ENCODE measurements at regions not wholly inside any gene's neighbourhood (a gene's known extent, or its start where the extent isn't known, plus 50 kb on each side); places are given as distances from the start of the nearest gene placed in this dataset.

DNA sequence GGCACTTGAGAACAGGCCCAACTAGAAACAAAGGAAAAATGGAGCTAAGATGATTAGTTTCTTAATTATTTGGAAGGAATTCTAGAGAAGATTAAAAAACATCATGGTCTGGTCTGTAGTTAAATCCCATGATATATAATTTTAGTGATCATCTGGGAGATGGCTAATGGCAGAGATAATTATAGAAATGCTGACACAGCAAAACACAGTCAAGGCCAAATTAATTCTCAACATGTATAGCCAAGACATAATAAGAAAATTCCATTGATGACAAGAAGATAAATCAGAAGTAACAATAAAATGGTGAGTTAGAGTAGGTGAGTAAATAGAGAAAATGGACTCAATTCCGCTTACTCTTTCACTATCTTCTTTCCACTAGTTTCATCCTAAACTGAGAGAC lies 59.2 kb upstream of the ITGA4 start:
- Mint-ChIP-seq H3K27ac (ENCODE audit: low read depth) (no peak overlapping the region), H3K4me3 (no peak overlapping the region), H3K9me3 (no peaks in the 10 kb centered on the region), H3K27me3 (no peaks in the 10 kb centered on the region), H3K36me3 (ENCODE audit: insufficient read depth) (peaks cover 18% of the 10 kb centered on the region), H3K4me1 (peaks cover 27% of the 10 kb centered on the region)
- DNase-seq (ENCODE audit: low spot score in 2 of 2) (no peak), ATAC-seq (replicated peaks; ENCODE audit: extremely low read depth, poor library complexity, severe bottlenecking) (no peak)

GRCh38 chr2:181399027-181399426 lies 58.2 kb upstream of the ITGA4 start:
- DNase-seq (ENCODE audit: low spot score in 2 of 2) (no peak), ATAC-seq (replicated peaks; ENCODE audit: extremely low read depth, poor library complexity, severe bottlenecking) (no peak)
- Mint-ChIP-seq H3K27ac (ENCODE audit: low read depth) (no peak overlapping the region), H3K4me3 (no peak overlapping the region), H3K4me1 (peaks cover 21% of the 10 kb centered on the region), H3K9me3 (no peaks in the 10 kb centered on the region), H3K27me3 (no peaks in the 10 kb centered on the region), H3K36me3 (ENCODE audit: insufficient read depth) (peaks cover 11% of the 10 kb centered on the region)

- no peaks in the 10 kb centered on the region for H3K27me3 Mint-ChIP-seq
- peaks cover 4% of the 10 kb centered on the region for H3K36me3 Mint-ChIP-seq (ENCODE audit: insufficient read depth)
- H3K27ac Mint-ChIP-seq (ENCODE audit: low read depth) = no peak overlapping the region
- H3K9me3 Mint-ChIP-seq = no peaks in the 10 kb centered on the region
- ATAC-seq (replicated peaks; ENCODE audit: extremely low read depth, poor library complexity, severe bottlenecking) (no peak), DNase-seq (ENCODE audit: low spot score in 2 of 2) (no peak)
- H3K4me1 Mint-ChIP-seq = peaks cover 6% of the 10 kb centered on the region
- no peak overlapping the region for H3K4me3 Mint-ChIP-seq
These were observed 52.7 kb upstream of the ITGA4 start for GRCh38 chr2:181404472-181404871.

GRCh38 chr2:181407171-181407570 lies 50.0 kb upstream of the ITGA4 start:
- Mint-ChIP-seq H3K4me1 (peaks cover 6% of the 10 kb centered on the region), H3K9me3 (no peaks in the 10 kb centered on the region), H3K27me3 (no peaks in the 10 kb centered on the region), H3K36me3 (ENCODE audit: insufficient read depth) (peaks cover 5% of the 10 kb centered on the region), H3K27ac (ENCODE audit: low read depth) (no peak overlapping the region), H3K4me3 (no peak overlapping the region)
- ATAC-seq (replicated peaks; ENCODE audit: extremely low read depth, poor library complexity, severe bottlenecking) (no peak), DNase-seq (ENCODE audit: low spot score in 2 of 2) (no peak)

All from central memory CD8-positive, alpha-beta T cell (primary cell).